Cardiac muscle cell (in vitro differentiated cells and primary cell): ENCODE measurements at regions not wholly inside any gene's neighbourhood (a gene's known extent, or its start where the extent isn't known, plus 50 kb on each side); places are given as distances from the start of the nearest gene placed in this dataset.

Experiments used
- DNase-seq, 2 donors: peaks; one replicate each; pipeline versions ENCODE4 v3.0.0 to v3.0.0-alpha.2; 2010 to 2017; ENCODE audit warnings: low read depth in 1 of 2, low spot score in 1 of 2
- H3K27ac ChIP-seq: fragments of 200-600 bp; sonication (generic); 2 replicates; pipeline ENCODE4 v1.5.1; 2016
- H3K27me3 ChIP-seq: fragments of 200-600 bp; sonication (generic); 2 replicates; pipeline ENCODE4 v1.6.0; 2016; ENCODE audit warnings: control low read depth
- H3K36me3 ChIP-seq: fragments of 200-600 bp; sonication (generic); 2 replicates; pipeline ENCODE4 v1.5.1; 2016; ENCODE audit warnings: control low read depth
- H3K4me1 ChIP-seq: fragments of 200-600 bp; sonication (generic); 2 replicates; pipeline ENCODE4 v1.8.1; 2017; ENCODE audit warnings: low read depth, mild to moderate bottlenecking, mixed run types
- H3K4me3 ChIP-seq: fragments of 200-600 bp; sonication (generic); 2 replicates; pipeline ENCODE4 v1.5.1; 2016; ENCODE audit warnings: mild to moderate bottlenecking
- H3K9me3 ChIP-seq: fragments of 200-600 bp; sonication (generic); 2 replicates; pipeline ENCODE4 v1.5.1; 2017; ENCODE audit warnings: low read depth, mild to moderate bottlenecking, control low read depth
- TF ChIP-seq, protein P1 (sequence below): IDR thresholded peaks from 2 replicates; pipeline ENCODE4 v1.5.1; 2012; ENCODE audit warnings: low read depth, mild to moderate bottlenecking, low read length

DNA sequence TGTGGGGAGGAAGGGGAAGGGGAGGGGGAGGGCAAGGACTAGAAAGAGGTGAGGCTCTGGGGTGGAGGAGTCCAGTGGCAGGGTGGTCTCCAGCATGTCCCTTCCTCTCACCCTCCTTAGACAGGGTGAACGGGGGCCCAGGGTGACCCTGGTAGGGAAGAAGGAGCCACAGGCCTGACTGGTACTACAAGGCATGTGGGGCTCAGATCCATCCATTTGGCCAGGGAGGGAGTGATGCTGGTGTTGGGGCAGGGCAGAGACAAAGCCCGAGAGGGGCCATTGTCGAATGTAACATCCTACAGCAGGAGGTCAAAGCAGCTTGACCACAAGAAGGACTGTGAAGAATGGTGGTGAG lies 69.0 kb upstream of the SHISAL1 start:
- no peak for DNase-seq

DNA sequence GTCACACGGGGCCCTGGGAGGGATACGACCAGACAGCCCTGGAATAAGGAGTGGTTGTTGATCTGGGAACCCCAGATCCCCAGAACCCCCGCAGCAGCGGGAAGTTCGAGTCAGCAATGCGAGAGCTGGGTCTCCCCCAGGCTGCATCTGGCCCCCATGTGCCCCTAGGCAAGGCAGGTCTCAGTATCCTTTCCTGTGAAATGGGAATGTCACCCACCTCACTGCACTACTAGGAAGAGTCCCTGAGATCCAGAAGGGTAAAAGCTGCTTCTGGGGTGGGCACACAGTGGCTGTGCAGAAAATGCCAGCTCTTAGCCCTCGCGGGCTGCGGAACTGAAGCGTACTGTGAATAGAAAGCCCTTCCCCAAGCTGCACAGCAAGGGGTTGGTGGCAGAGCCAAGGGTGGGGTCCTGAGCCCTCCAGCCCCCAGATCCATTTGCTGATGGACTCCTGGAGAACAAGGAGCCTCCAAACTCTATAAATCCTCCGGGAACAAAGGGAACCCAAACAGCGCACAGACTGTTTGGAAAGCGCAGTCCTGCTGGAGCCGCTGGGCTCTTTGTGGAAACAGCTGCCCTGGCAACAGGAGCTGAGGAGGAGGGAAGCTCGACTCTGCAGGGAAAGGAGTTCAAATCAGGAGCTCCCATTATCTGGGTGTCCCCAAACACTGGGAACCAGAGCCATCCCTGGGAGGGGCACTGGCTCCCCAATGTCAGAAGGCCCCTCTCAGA lies 68.2 kb upstream of the SHISAL1 start:
- Histone ChIP-seq H3K4me1 (no peaks in the 10 kb centered on the region), H3K4me3 (no peak overlapping the region), H3K27ac (no peak overlapping the region), H3K27me3 (no peaks in the 10 kb centered on the region), H3K9me3 (no peaks in the 10 kb centered on the region), H3K36me3 (no peaks in the 10 kb centered on the region)
- TF ChIP-seq, protein P1, sequence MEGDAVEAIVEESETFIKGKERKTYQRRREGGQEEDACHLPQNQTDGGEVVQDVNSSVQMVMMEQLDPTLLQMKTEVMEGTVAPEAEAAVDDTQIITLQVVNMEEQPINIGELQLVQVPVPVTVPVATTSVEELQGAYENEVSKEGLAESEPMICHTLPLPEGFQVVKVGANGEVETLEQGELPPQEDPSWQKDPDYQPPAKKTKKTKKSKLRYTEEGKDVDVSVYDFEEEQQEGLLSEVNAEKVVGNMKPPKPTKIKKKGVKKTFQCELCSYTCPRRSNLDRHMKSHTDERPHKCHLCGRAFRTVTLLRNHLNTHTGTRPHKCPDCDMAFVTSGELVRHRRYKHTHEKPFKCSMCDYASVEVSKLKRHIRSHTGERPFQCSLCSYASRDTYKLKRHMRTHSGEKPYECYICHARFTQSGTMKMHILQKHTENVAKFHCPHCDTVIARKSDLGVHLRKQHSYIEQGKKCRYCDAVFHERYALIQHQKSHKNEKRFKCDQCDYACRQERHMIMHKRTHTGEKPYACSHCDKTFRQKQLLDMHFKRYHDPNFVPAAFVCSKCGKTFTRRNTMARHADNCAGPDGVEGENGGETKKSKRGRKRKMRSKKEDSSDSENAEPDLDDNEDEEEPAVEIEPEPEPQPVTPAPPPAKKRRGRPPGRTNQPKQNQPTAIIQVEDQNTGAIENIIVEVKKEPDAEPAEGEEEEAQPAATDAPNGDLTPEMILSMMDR = no peak
- DNase-seq = no peak

More for the DNA sequence above, 69.0 kb upstream of the SHISAL1 start:
- no peaks in the 10 kb centered on the region for H3K36me3 ChIP-seq
- no peaks in the 10 kb centered on the region for H3K9me3 ChIP-seq
- no peaks in the 10 kb centered on the region for H3K27me3 ChIP-seq
- TF ChIP-seq, protein P1 = no peak
- H3K4me3 ChIP-seq = no peak overlapping the region
- H3K27ac ChIP-seq = no peak overlapping the region
- no peaks in the 10 kb centered on the region for H3K4me1 ChIP-seq

DNA sequence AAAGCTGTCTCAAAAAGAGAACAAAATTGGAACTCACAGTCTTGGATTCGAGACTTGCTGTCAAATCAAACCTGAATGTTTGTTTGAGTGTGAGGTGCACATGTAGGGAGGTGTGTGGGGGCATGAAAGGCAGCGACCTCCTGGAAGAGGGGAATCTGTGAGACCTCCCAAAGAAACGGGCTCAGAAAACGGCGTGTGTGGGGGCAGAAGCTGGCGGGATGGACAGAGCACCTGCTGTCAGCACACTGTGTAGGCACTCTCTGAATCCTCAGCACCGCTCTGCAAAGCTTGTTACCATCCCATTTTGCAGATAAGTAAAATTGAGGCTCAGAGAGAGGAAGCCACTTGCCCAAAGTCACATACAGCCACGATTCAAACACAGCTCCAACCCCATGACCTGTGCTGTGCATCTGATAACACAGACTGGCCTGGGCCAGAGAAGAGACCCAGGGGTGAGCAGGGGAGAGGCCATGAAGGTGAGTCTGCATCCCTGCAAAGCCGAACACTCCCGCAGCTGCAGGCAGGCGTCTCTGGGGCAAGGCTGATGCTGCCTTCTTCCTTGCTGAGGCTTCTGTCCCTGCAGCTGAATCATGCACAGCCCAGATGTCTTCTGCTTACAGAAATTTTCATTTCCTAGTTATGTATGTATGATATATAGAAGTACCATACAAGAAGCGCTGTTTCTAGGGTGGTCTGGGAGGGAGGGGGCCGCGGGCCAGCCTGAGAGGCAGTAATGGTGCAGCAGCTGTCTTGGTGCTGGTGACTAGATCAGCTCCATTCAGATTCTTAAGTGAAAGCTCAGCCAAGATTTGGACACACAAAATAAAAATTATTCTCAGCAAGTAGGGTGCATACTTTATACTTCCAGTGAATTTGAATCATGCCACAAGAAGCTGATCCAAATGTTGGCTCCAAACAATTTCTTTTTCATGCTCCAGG lies 67.3 kb upstream of the SHISAL1 start:
- Histone ChIP-seq H3K4me3 (no peak overlapping the region), H3K9me3 (no peaks in the 10 kb centered on the region), H3K36me3 (no peaks in the 10 kb centered on the region), H3K27ac (no peak overlapping the region), H3K27me3 (no peaks in the 10 kb centered on the region), H3K4me1 (no peaks in the 10 kb centered on the region)
- TF ChIP-seq, protein P1 = no peak
- DNase-seq = no peak

DNA sequence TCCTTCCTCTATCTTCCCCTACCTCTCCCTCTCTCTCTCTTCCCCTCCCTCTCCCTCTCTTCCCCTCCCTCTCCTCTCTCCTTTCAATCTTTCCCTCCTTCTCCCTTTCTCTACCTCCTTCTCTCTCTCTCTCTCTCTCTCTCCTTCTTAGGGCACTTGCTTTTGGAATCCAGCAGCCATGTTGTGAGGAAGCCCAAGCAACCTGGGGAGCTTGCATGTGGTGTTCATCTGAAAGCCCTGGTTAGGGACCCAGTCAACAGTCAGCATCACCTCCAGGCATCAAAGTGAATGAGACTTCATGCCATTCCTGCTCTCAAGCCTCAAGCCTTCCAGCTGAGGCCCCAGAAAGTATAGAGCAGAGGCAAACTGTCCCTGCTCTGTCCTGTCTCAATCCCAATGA lies 65.6 kb upstream of the SHISAL1 start:
- no peak overlapping the region for H3K4me3 ChIP-seq
- H3K27ac ChIP-seq = no peak overlapping the region
- DNase-seq = no peak
- H3K27me3 ChIP-seq = no peaks in the 10 kb centered on the region
- H3K4me1 ChIP-seq = no peaks in the 10 kb centered on the region
- no peaks in the 10 kb centered on the region for H3K36me3 ChIP-seq
- TF ChIP-seq, protein P1 = no peak
- no peaks in the 10 kb centered on the region for H3K9me3 ChIP-seq

DNA sequence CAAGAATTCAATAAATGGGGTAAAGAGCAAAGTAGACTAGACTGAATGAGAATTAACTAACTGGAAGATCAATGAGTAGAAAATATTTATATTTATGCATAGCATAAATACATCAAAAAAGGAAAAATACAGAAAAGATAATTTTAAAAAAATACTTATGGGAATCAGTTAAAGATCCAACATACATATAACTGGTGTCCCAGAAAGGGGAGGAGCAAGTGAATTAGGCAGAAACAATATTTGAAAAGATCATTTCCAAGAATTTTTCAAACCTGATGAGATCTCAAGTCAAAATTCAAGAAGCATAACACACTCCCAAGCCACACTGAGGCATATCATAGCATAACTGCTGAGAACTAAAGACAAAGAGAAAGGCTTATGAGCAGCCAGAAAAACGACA lies 62.7 kb upstream of the SHISAL1 start:
- Histone ChIP-seq H3K4me3 (no peak overlapping the region), H3K27me3 (no peaks in the 10 kb centered on the region), H3K36me3 (no peaks in the 10 kb centered on the region), H3K4me1 (no peaks in the 10 kb centered on the region), H3K27ac (no peak overlapping the region), H3K9me3 (no peaks in the 10 kb centered on the region)
- TF ChIP-seq, protein P1 = no peak
- DNase-seq = no peak
